Right lobe of liver (tissue), 6 donors: ENCODE measurements at regions not wholly inside any gene's neighbourhood (a gene's known extent, or its start where the extent isn't known, plus 50 kb on each side); places are given as distances from the start of the nearest gene placed in this dataset.
A peak's percentile ranks its signal among the peaks of the same experiment; 100 is the strongest.

Experiments
- ATAC-seq, 4 donors: fragments of 200-7000 bp; cut with Tn5 transposase; one replicate each; pipeline ENCODE4 v1.9.1; 2020; ENCODE audit warnings: mild to moderate bottlenecking in 4 of 4, moderate library complexity in 4 of 4
- DNase-seq, 3 donors: peaks; one replicate each; pipeline ENCODE4 v3.0.0-alpha.2; 2020
- H3K27ac ChIP-seq, 3 donors: fragments of 200-600 bp; one replicate each; pipeline ENCODE4 v1.8.0; 2022
- H3K27me3 ChIP-seq, 2 donors: fragments of 200-600 bp; one replicate each; pipeline ENCODE4 v1.8.0; 2022
- H3K36me3 ChIP-seq, 4 donors: fragments of 200-600 bp; sonication (generic) in 1 of 4; one replicate each; pipeline versions ENCODE4 v1.5.1 to v1.8.0; 2017 to 2022; ENCODE audit warnings: control low read depth in 1 of 4
- H3K4me1 ChIP-seq, 4 donors: fragments of 200-600 bp; sonication (generic) in 1 of 4; one replicate each; pipeline versions ENCODE4 v1.5.1 to v1.8.0; 2017 to 2022; ENCODE audit warnings: control low read depth in 1 of 4
- H3K4me3 ChIP-seq, 3 donors: fragments of 200-600 bp; one replicate each; pipeline ENCODE4 v1.8.0; 2022
- H3K9me3 ChIP-seq, 4 donors: fragments of 200-600 bp; sonication (generic) in 1 of 4; one replicate each; pipeline versions ENCODE4 v1.5.1 to v1.8.0; 2017 to 2022; ENCODE audit warnings: control low read depth in 1 of 4
- POLR2A ChIP-seq: fragments of 450-650 bp; IDR thresholded peaks from one replicate; pipeline ENCODE4 v1.6.1; 2017; ENCODE audit warnings: antibody characterized with exemption, mild to moderate bottlenecking
- WGBS: methylation state at CpG from one replicate; pipeline ENCODE4 v1.1.6; 2018; ENCODE audit warnings: low coverage, low lambda C conversion rate; ENCODE audit not compliant: insufficient coverage; ENCODE audit errors: missing lambda C conversion rate; 5-methylcytosine and 5-hydroxymethylcytosine counted together
- intact Hi-C, 2 donors: fragments of 100-400 bp; cut with DNase I; formaldehyde crosslinking; loops; one replicate each; pipeline versions ENCODE4 v1.11.2 to v1.14.1; 2022
- TF ChIP-seq, protein P1 (sequence below), 4 donors: fragments of 200-600 bp in 3 of 4; fragments of 450-650 bp in 1 of 4; IDR thresholded peaks; one replicate each; pipeline versions ENCODE4 v1.5.1 to v1.8.0; 2016 to 2022; ENCODE audit warnings: antibody characterized with exemption in 4 of 4, mild to moderate bottlenecking in 2 of 4
- donor health status: DM: no; HTN: yes; CAD: no.
- donor health status: DM: no; HTN: no; CAD: no.
- donor health status: DM: no; HTN: no; CAD: no.
- donor health status: DM: no; HTN: yes; CAD: no.
- donor health status: DM: no; HTN: yes; CAD: no.

DNA sequence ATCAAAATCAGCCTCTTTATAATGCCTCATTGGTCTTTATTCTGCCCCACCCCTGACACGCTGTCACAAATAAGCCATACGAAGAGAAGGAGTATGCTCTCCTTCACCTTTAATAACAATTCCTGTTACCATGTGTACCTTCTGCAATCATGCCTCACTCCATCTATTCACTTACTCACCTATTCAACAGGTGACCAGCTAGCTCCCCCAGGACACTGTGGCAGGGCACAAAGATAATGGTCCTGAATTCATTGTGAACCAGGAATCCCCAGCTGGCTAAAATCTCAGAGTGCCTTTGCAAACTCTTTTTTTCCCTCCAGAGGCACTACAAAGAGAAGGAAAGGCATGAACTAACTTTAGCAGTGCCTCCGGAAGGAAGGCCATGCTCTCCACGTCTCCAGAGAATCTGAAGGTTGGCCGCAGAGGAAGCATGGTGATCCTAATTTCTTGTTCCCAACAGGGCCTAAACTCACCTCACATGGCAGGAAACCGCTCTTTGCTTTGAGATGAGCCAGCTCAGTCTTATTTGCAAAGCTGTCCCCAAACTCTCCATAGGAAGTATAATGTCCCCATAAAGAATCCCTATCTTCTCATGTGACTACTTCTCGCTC is 590.3 kb downstream of the BUD13 start:
- Histone ChIP-seq H3K9me3 (no peaks in the 10 kb centered on the region), H3K36me3 (no peaks in the 10 kb centered on the region), H3K4me1 (no peaks in the 10 kb centered on the region), H3K4me3 (no peak overlapping the region), H3K27me3 (no peaks in the 10 kb centered on the region), H3K27ac (no peak overlapping the region)
- no peak for ATAC-seq
- intact Hi-C loops = no loop called here
- TF ChIP-seq POLR2A = no peak
- TF ChIP-seq, protein P1, sequence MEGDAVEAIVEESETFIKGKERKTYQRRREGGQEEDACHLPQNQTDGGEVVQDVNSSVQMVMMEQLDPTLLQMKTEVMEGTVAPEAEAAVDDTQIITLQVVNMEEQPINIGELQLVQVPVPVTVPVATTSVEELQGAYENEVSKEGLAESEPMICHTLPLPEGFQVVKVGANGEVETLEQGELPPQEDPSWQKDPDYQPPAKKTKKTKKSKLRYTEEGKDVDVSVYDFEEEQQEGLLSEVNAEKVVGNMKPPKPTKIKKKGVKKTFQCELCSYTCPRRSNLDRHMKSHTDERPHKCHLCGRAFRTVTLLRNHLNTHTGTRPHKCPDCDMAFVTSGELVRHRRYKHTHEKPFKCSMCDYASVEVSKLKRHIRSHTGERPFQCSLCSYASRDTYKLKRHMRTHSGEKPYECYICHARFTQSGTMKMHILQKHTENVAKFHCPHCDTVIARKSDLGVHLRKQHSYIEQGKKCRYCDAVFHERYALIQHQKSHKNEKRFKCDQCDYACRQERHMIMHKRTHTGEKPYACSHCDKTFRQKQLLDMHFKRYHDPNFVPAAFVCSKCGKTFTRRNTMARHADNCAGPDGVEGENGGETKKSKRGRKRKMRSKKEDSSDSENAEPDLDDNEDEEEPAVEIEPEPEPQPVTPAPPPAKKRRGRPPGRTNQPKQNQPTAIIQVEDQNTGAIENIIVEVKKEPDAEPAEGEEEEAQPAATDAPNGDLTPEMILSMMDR (IDR thresholded peaks at IDR 0.05) = no peak
- WGBS = 61% methylated on average over 7 of the region's 7 CpGs
- no peak for DNase-seq

GRCh38 chr11:116180806-116181600 is 591.8 kb downstream of the BUD13 start:
- no peaks in the 10 kb centered on the region for H3K36me3 ChIP-seq
- TF ChIP-seq POLR2A = no peak
- TF ChIP-seq, protein P1 (IDR thresholded peaks at IDR 0.05) = no peak
- no peaks in the 10 kb centered on the region for H3K4me1 ChIP-seq
- H3K9me3 ChIP-seq = no peaks in the 10 kb centered on the region
- 53% methylated on average over 3 of the region's 13 CpGs for WGBS
- no peak for DNase-seq
- H3K27me3 ChIP-seq = no peaks in the 10 kb centered on the region
- intact Hi-C loops = no loop called here
- H3K4me3 ChIP-seq = no peak overlapping the region
- ATAC-seq = no peak
- H3K27ac ChIP-seq = no peak overlapping the region

DNA sequence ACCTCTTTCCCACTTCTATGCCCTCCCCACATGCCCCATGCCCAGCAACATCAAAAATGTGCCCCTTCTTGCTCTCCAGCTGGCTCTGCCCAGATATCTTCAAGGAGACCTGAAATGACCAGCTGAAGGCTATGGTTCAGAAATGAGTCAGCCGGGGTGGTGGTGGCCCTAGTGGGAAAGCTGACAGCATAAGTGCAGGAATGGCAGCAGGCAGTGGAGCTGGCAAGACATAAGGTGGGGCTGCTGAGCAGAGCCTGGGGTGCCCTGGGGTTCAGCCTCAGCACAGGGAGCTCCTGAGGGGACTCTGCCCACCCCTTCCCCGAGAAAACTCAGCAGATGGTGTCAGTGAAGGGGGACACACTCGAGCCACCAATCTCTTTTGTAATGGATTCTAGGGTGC is 593.4 kb downstream of the BUD13 start:
- no peak overlapping the region for H3K4me3 ChIP-seq
- H3K9me3 ChIP-seq = no peaks in the 10 kb centered on the region
- intact Hi-C loops = no loop called here
- WGBS = 7% methylated on average over 1 of the region's 3 CpGs
- no peaks in the 10 kb centered on the region for H3K36me3 ChIP-seq
- H3K27ac ChIP-seq = no peak overlapping the region
- DNase-seq (peak in 1 of 3 donors; percentile 35), ATAC-seq (no peak)
- no peaks in the 10 kb centered on the region for H3K4me1 ChIP-seq
- no peaks in the 10 kb centered on the region for H3K27me3 ChIP-seq
- TF ChIP-seq POLR2A = no peak
- TF ChIP-seq, protein P1 (IDR thresholded peaks at IDR 0.05) = no peak

DNA sequence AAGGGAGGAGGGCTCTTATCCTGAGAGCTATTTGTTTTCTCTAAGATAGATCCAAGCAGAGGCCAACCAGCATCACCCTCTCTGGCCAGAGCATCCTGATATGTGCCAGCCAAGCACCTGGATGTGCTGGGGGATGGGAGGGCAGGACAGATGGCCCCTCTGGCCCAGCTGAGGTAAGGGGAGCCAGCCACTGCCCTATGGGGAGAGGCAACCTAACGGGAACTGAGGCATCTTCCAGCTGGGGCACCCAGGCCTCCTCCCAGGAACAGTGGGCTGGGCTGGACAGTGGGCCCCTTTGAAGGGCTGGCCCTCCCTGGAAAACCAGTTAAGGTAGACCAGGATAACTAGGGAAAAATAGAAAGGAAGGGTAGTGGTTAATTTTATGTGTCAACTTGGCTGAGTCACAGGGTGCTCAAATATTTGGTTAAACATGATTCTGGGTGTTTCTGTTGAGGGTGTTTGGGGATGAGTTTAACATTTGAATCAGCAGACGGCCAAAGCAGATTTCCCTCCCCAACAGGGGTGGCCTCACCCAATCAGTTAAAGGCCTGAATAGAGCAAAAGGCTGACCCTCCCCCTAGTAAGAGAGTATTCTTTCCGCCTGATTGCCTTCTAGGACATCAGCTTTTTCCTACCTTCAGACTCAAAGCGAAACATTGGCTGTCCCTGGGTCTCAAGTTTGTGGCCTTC is 595.1 kb downstream of the BUD13 start:
- TF ChIP-seq, protein P1 (IDR thresholded peaks at IDR 0.05) = no peak
- TF ChIP-seq POLR2A = no peak
- Histone ChIP-seq H3K9me3 (no peaks in the 10 kb centered on the region), H3K27me3 (no peaks in the 10 kb centered on the region), H3K4me3 (no peak overlapping the region), H3K4me1 (no peaks in the 10 kb centered on the region), H3K27ac (no peak overlapping the region), H3K36me3 (no peaks in the 10 kb centered on the region)
- intact Hi-C loops = no loop called here
- 73% methylated on average over 3 of the region's 4 CpGs for WGBS
- ATAC-seq (no peak), DNase-seq (no peak)
